Smooth muscle cell (in vitro differentiated cells): ENCODE measurements at regions not wholly inside any gene's neighbourhood (a gene's known extent, or its start where the extent isn't known, plus 50 kb on each side); places are given as distances from the start of the nearest gene placed in this dataset.

Experiments
- DNase-seq: peaks from one replicate; lab custom pipeline; 2025; ENCODE audit not compliant: unreplicated experiment; lab: John Stamatoyannopoulos, UW
- H2AFZ ChIP-seq: fragments of 200-600 bp; sonication (generic); 2 replicates; pipeline ENCODE4 v1.6.0; 2016; ENCODE audit warnings: antibody characterized with exemption, low read depth, mild to moderate bottlenecking
- H3F3A ChIP-seq: fragments of 200-600 bp; sonication (generic); 2 replicates; pipeline ENCODE4 v1.6.0; 2017; ENCODE audit warnings: antibody characterized with exemption, low read depth
- H3K27ac ChIP-seq: fragments of 200-600 bp; sonication (generic); 2 replicates; pipeline ENCODE4 v1.5.1; 2016; ENCODE audit warnings: low read depth, mild to moderate bottlenecking
- H3K27me3 ChIP-seq: fragments of 200-600 bp; sonication (generic); 2 replicates; pipeline ENCODE4 v1.6.1; 2016; ENCODE audit warnings: low read depth, mild to moderate bottlenecking
- H3K36me3 ChIP-seq: fragments of 200-600 bp; sonication (generic); 2 replicates; pipeline ENCODE4 v1.5.1; 2016; ENCODE audit warnings: low read depth
- H3K4me1 ChIP-seq: fragments of 200-600 bp; sonication (generic); 2 replicates; pipeline ENCODE4 v1.5.1; 2016; ENCODE audit warnings: low read depth
- H3K4me2 ChIP-seq: fragments of 200-600 bp; sonication (generic); 2 replicates; pipeline ENCODE4 v1.6.0; 2016; ENCODE audit warnings: mild to moderate bottlenecking
- H3K4me3 ChIP-seq: fragments of 200-600 bp; sonication (generic); 2 replicates; pipeline ENCODE4 v1.5.1; 2016; ENCODE audit warnings: mild to moderate bottlenecking
- H3K79me2 ChIP-seq: fragments of 200-600 bp; sonication (generic); 2 replicates; pipeline ENCODE4 v1.6.0; 2016; ENCODE audit warnings: low read depth, mild to moderate bottlenecking
- H3K9ac ChIP-seq: fragments of 200-600 bp; sonication (generic); 2 replicates; pipeline ENCODE4 v1.6.0; 2016; ENCODE audit warnings: low read depth
- H3K9me3 ChIP-seq: fragments of 200-600 bp; sonication (generic); replicated peaks from 2 replicates; pipeline ENCODE4 v1.5.1; 2016; ENCODE audit warnings: low read depth
- H4K20me1 ChIP-seq: fragments of 200-600 bp; sonication (generic); 2 replicates; pipeline ENCODE4 v1.6.0; 2016; ENCODE audit warnings: low read depth
- CTCF ChIP-seq: fragments of 200-600 bp; sonication (generic); IDR thresholded peaks from 2 replicates; pipeline ENCODE4 v1.5.1; 2017; ENCODE audit warnings: borderline replicate concordance, mild to moderate bottlenecking, antibody characterized with exemption; ENCODE audit not compliant: insufficient read depth, poor library complexity, severe bottlenecking
- WGBS: methylation state at CpG from one replicate; pipeline ENCODE4 v1.1.7; 2016; ENCODE audit warnings: low lambda C conversion rate; 5-methylcytosine and 5-hydroxymethylcytosine counted together

DNA sequence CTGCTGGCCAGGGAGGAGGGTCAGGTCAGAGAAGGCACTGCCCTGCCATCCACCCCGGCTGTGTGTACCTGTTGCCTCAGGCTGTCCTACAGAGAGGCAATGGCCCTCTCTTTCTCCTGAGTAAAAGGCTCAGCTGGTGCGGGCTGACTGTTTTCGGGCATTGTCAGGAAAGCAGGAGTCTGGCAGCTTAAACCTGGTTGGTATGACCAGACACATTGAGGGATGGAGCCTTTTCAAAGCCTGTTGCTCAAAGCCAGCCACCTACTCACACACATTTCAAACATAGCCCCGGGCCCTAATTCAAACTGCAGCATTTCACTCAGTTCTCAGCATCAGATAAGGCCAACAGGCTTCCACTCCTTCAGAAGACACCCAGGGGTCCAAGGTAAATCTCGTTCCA is 61.8 kb upstream of the PDX1 start:
- Histone ChIP-seq H3K9me3 (no peaks in the 10 kb centered on the region), H3K27me3 (peaks cover 66% of the 10 kb centered on the region), H3K4me1 (no peaks in the 10 kb centered on the region), H3F3A (no peaks in the 10 kb centered on the region), H3K27ac (no peak overlapping the region), H4K20me1 (no peaks in the 10 kb centered on the region), H3K9ac (no peak overlapping the region), H3K79me2 (no peaks in the 10 kb centered on the region), H3K4me3 (no peak overlapping the region), H3K36me3 (no peaks in the 10 kb centered on the region), H3K4me2 (no peak overlapping the region), H2AFZ (no peak overlapping the region)
- DNase-seq: no peak
- WGBS: 46% methylated on average over 5 of the region's 5 CpGs
- no peak for TF ChIP-seq CTCF

GRCh38 chr13:27860743-27861142 is 59.1 kb upstream of the PDX1 start:
- Histone ChIP-seq H3K4me2 (no peak overlapping the region), H3K9me3 (no peaks in the 10 kb centered on the region), H3K4me1 (no peaks in the 10 kb centered on the region), H3K27me3 (peaks cover 77% of the 10 kb centered on the region), H3K27ac (no peak overlapping the region), H3K9ac (no peak overlapping the region), H2AFZ (no peak overlapping the region), H3K36me3 (no peaks in the 10 kb centered on the region), H3K79me2 (no peaks in the 10 kb centered on the region), H3K4me3 (no peak overlapping the region), H4K20me1 (no peaks in the 10 kb centered on the region), H3F3A (no peaks in the 10 kb centered on the region)
- TF ChIP-seq CTCF: no peak
- WGBS: 6% methylated on average over 5 of the region's 5 CpGs
- DNase-seq: no peak

- H3K9me3 ChIP-seq: no peaks in the 10 kb centered on the region
- no peaks in the 10 kb centered on the region for H3K79me2 ChIP-seq
- no peak overlapping the region for H3K9ac ChIP-seq
- H3K27me3 ChIP-seq: peaks cover 77% of the 10 kb centered on the region
- H3K36me3 ChIP-seq: no peaks in the 10 kb centered on the region
- no peaks in the 10 kb centered on the region for H3F3A ChIP-seq
- H3K4me2 ChIP-seq: no peak overlapping the region
- TF ChIP-seq CTCF: no peak
- no peak overlapping the region for H2AFZ ChIP-seq
- no peaks in the 10 kb centered on the region for H4K20me1 ChIP-seq
- DNase-seq: no peak
- H3K27ac ChIP-seq: no peak overlapping the region
- 71% methylated on average over 5 of the region's 5 CpGs for WGBS
- H3K4me1 ChIP-seq: no peaks in the 10 kb centered on the region
- H3K4me3 ChIP-seq: no peak overlapping the region
These were observed 58.6 kb upstream of the PDX1 start for GRCh38 chr13:27861165-27861564.

- Histone ChIP-seq H3K9me3 (no peaks in the 10 kb centered on the region), H3K4me1 (no peaks in the 10 kb centered on the region), H3K36me3 (no peaks in the 10 kb centered on the region), H3K4me2 (no peak overlapping the region), H3K27me3 (peaks cover 45% of the 10 kb centered on the region), H3F3A (no peaks in the 10 kb centered on the region), H3K4me3 (peak overlapping the region; percentile 2), H3K9ac (no peak overlapping the region), H2AFZ (peak overlapping the region; percentile 77), H3K27ac (no peak overlapping the region), H3K79me2 (no peaks in the 10 kb centered on the region), H4K20me1 (no peaks in the 10 kb centered on the region)
- WGBS: 20% methylated on average over 9 of the region's 9 CpGs
- peak; percentile 60 for TF ChIP-seq CTCF
- DNase-seq: no peak
These were observed 51.0 kb upstream of the PDX1 start for GRCh38 chr13:27868641-27869435.
